ENCODE measurements at regions not wholly inside any gene's neighbourhood (a gene's known extent, or its start where the extent isn't known, plus 50 kb on each side); places are given as distances from the start of the nearest gene placed in this dataset.

GRCh38 chr6:22466665-22467245, 102.6 kb upstream of the HDGFL1 start:
- no peak for DNase-seq (ENCODE audit: low spot score)

- DNase-seq (ENCODE audit: low spot score), result no peak
These were observed 101.7 kb upstream of the HDGFL1 start for GRCh38 chr6:22467645-22468044.

GRCh38 chr6:22468256-22468965, 101.0 kb upstream of the HDGFL1 start:
- DNase-seq (ENCODE audit: low spot score), result no peak

GRCh38 chr6:22470454-22471131, 98.8 kb upstream of the HDGFL1 start:
- DNase-seq (ENCODE audit: low spot score), result no peak

GRCh38 chr6:22471132-22471690, 98.2 kb upstream of the HDGFL1 start:
- peak; percentile 65 for DNase-seq (ENCODE audit: low spot score)

- no peak for DNase-seq (ENCODE audit: low spot score)
These were observed 97.6 kb upstream of the HDGFL1 start for GRCh38 chr6:22471746-22472145.

GRCh38 chr6:22473991-22474682, 95.2 kb upstream of the HDGFL1 start:
- DNase-seq (ENCODE audit: low spot score), result no peak

GRCh38 chr6:22476811-22477390, 92.5 kb upstream of the HDGFL1 start:
- DNase-seq (ENCODE audit: low spot score), result no peak

GRCh38 chr6:22497276-22497675, 72.1 kb upstream of the HDGFL1 start:
- no peak for DNase-seq (ENCODE audit: low spot score)

- no peak for DNase-seq (ENCODE audit: low spot score)
These were observed 69.6 kb upstream of the HDGFL1 start for GRCh38 chr6:22499815-22500214.

- DNase-seq (ENCODE audit: low spot score), result no peak
These were observed 62.9 kb upstream of the HDGFL1 start for GRCh38 chr6:22506496-22506895.

GRCh38 chr6:22512686-22513427, 56.5 kb upstream of the HDGFL1 start:
- DNase-seq (ENCODE audit: low spot score), result no peak

GRCh38 chr6:22513667-22514066, 55.7 kb upstream of the HDGFL1 start:
- DNase-seq (ENCODE audit: low spot score), result no peak

- no peak for DNase-seq (ENCODE audit: low spot score)
These were observed 50.1 kb upstream of the HDGFL1 start for GRCh38 chr6:22519237-22519636.

All from A172 (cell line).